ENCODE measurements at regions not wholly inside any gene's neighbourhood (a gene's known extent, or its start where the extent isn't known, plus 50 kb on each side); places are given as distances from the start of the nearest gene placed in this dataset.

DNA sequence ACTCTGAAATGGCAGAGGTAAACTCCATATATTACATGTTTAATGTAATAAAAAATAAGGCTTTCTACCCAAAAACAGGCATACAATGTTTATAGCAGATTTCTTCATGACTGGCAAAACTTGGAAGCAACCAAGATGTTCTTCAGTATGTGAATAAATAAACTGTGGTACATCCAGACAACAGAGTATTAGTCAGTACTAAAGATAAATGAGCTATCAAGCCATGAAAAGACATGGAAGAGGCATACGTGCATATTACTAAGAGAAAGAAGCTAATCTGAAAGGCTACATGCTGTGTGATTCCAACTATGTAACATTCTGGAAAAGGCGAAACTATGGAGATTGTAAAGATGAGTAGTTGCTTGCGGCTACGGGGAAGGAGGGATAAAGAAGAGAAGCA lies 97.4 kb downstream of the OSR1 start:
- H3K18ac ChIP-seq (ENCODE audit: low read depth, low read length): no peak overlapping the region
- no peak overlapping the region for H3K23ac ChIP-seq (ENCODE audit: low read depth, low read length)
- H3K4me1 ChIP-seq (ENCODE audit: control insufficient read depth, insufficient read depth, low read length): peaks cover 2% of the 10 kb centered on the region
- no peak overlapping the region for H3K56ac ChIP-seq (ENCODE audit: extremely low read depth, insufficient read depth, low read length)
- peak; percentile 44 for ATAC-seq (ENCODE audit: low read depth)
- intact Hi-C loops (cut with micrococcal nuclease) (no loop called here), in situ Hi-C loops (cut with MboI; ENCODE audit: low sequenced_read_pairs) (no loop called here), dilution Hi-C loops (cut with HindIII; ENCODE audit: low sequenced_read_pairs, unreplicated experiment) (no loop called here)
- no peak overlapping the region for H3K9ac ChIP-seq (ENCODE audit: low read depth, low read length)
- no peak overlapping the region for H3K27ac ChIP-seq (ENCODE audit: insufficient read depth, low read length)
- no peak overlapping the region for H4K5ac ChIP-seq (ENCODE audit: low read depth, low read length)
- no peak overlapping the region for H2BK120ac ChIP-seq (ENCODE audit: low read depth, low read length)
- no peaks in the 10 kb centered on the region for H3K9me3 ChIP-seq (ENCODE audit: control insufficient read depth, insufficient read depth, low read length)
- H3K9me1 ChIP-seq (ENCODE audit: insufficient read depth, low read length): no peaks in the 10 kb centered on the region; the same call in none of the 2 replicates
- H4K8ac ChIP-seq (ENCODE audit: low read depth in 2 of 2, low read length in 2 of 2): no peak overlapping the region
- no peak overlapping the region for H2BK20ac ChIP-seq (ENCODE audit: low read depth, low read length)
- H2AFZ ChIP-seq (replicated peaks; ENCODE audit: low read length, poor library complexity): no peak overlapping the region
- H2AK5ac ChIP-seq (ENCODE audit: low read depth, low read length): no peak overlapping the region
- no peaks in the 10 kb centered on the region for H3K27me3 ChIP-seq (ENCODE audit: control insufficient read depth, insufficient read depth, low read length)
- H3K36me3 ChIP-seq (ENCODE audit: control insufficient read depth, insufficient read depth, low read length): no peaks in the 10 kb centered on the region
- H3K4ac ChIP-seq (ENCODE audit: low read depth, low read length): no peak overlapping the region
- H3K4me3 ChIP-seq (ENCODE audit: insufficient read depth, low read depth, low read length): no peak overlapping the region
- no peaks in the 10 kb centered on the region for H4K20me1 ChIP-seq (ENCODE audit: insufficient read depth, low read length)
- no TSS peak for BruUV-seq (replicated peaks)
- POLR2A ChIA-PET (ENCODE audit: unreplicated experiment): no interaction called here
- no peak overlapping the region for H4K91ac ChIP-seq (ENCODE audit: insufficient read depth, low read depth, low read length)
- H2BK5ac ChIP-seq (ENCODE audit: low read depth, low read length, poor library complexity, severe bottlenecking): no peak overlapping the region
- CTCF ChIA-PET: interaction anchor here (1.5 kb wide), 1 partner anchor 13 kb away, joined by 3 read pairs; no protein-coding TSS in a partner anchor
- TF ChIP-seq RCOR1 (IDR thresholded peaks at IDR 0.05; ENCODE audit: insufficient replicate concordance, low read length): no peak
- no peak for TF ChIP-seq RAD21 (IDR thresholded peaks at IDR 0.05; ENCODE audit: low read length)
- TF ChIP-seq, protein P1, sequence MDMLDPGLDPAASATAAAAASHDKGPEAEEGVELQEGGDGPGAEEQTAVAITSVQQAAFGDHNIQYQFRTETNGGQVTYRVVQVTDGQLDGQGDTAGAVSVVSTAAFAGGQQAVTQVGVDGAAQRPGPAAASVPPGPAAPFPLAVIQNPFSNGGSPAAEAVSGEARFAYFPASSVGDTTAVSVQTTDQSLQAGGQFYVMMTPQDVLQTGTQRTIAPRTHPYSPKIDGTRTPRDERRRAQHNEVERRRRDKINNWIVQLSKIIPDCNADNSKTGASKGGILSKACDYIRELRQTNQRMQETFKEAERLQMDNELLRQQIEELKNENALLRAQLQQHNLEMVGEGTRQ (IDR thresholded peaks at IDR 0.05; ENCODE audit: low read depth, low read length): no peak
- TF ChIP-seq POLR2A (IDR thresholded peaks at IDR 0.05; ENCODE audit: low read depth, low read length): no peak
- H3K4me2 ChIP-seq (ENCODE audit: low read depth, low read length): no peak overlapping the region
- DNase-seq: peak; percentile 53
- WGBS, 2 experiments (ENCODE audit: extremely low coverage in 2 of 2, insufficient read length in 1 of 2): 0% methylated on average over 1 of the region's 4 CpGs; no CpG with 5 or more reads in 1 of the 2 experiments
- H2BK15ac ChIP-seq (ENCODE audit: low read depth, low read length): no peak overlapping the region
- H3K14ac ChIP-seq (replicated peaks; ENCODE audit: low read depth, low read length): no peak overlapping the region
- no peaks in the 10 kb centered on the region for H3K79me1 ChIP-seq (ENCODE audit: low read depth in 1 of 2, low read length in 2 of 2)
- no peak overlapping the region for H2AK9ac ChIP-seq (replicated peaks; ENCODE audit: low read depth, low read length, poor library complexity)

Measured in IMR-90 (cell line).